Kidney epithelial cell (primary cell): ENCODE measurements at regions not wholly inside any gene's neighbourhood (a gene's known extent, or its start where the extent isn't known, plus 50 kb on each side); places are given as distances from the start of the nearest gene placed in this dataset.
"Not testable (repeated sequence)": the region's sequence is repeated elsewhere in the genome, so short reads cannot be mapped to it uniquely, and the experiment has no call there.

Source experiments
- DNase-seq: peaks from one replicate; pipeline ENCODE4 v3.0.0-alpha.2; 2010; ENCODE audit warnings: low read depth
- H3K27me3 ChIP-seq: 2 replicates; pipeline ENCODE4 v1.6.0; 2011; ENCODE audit warnings: low read length; ENCODE audit not compliant: control insufficient read depth, insufficient read depth
- H3K36me3 ChIP-seq: 2 replicates; pipeline ENCODE4 v1.5.1; 2011; ENCODE audit warnings: low read length; ENCODE audit not compliant: control insufficient read depth, insufficient read depth
- H3K4me3 ChIP-seq: 2 replicates; pipeline ENCODE4 v1.5.1; 2011; ENCODE audit warnings: low read depth, mild to moderate bottlenecking, control low read depth, low read length
- CTCF ChIP-seq: IDR thresholded peaks from 2 replicates; pipeline ENCODE4 v1.5.1; 2011; ENCODE audit warnings: mild to moderate bottlenecking, moderate library complexity, low read length, control low read depth, inconsistent platforms; ENCODE audit not compliant: insufficient read depth, poor library complexity, severe bottlenecking

DNA sequence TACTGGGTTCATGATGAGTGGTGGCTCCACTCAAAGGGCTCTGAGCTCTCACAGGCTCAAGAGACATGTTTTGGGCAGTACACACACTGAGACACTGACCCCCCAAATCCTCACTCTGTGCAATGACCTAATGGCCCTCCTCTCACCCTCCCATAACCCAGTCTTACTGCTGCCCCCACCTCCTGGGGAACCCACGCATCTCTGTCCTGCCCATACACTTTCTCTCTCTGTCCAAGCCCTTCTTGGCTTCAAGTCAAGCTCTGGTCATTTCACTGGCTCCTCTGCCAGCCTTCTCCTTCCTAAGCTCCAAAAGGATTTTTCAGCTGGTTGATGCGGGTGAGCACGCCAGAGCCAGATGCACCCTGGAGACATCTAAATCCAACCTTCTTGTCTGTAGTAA lies 187.9 kb upstream of the TSHZ3 start:
- H3K27me3 ChIP-seq = no peaks in the 10 kb centered on the region
- H3K4me3 ChIP-seq = no peak overlapping the region
- DNase-seq = no peak
- H3K36me3 ChIP-seq = no peaks in the 10 kb centered on the region
- no peak for TF ChIP-seq CTCF

DNA sequence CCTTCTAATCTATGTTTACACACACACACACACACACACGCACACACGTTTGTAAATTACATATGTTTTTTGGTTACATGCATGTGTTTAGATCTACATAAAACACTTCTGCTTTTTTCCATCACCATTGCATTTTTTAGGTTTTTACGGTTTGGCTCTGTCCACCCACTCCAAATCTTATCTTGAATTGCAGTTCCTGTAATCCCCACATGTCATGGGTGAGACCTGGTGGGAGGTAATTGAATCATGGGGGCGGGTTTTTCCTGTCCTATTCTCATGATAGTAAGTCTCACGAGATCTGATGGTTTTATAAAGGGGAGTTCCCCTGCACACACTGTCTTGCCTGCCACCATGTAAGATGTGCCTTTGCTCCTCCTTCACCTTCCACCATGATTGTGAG lies 188.7 kb upstream of the TSHZ3 start:
- not testable (repeated sequence) for DNase-seq, H3K36me3 ChIP-seq, H3K27me3 ChIP-seq, H3K4me3 ChIP-seq

DNA sequence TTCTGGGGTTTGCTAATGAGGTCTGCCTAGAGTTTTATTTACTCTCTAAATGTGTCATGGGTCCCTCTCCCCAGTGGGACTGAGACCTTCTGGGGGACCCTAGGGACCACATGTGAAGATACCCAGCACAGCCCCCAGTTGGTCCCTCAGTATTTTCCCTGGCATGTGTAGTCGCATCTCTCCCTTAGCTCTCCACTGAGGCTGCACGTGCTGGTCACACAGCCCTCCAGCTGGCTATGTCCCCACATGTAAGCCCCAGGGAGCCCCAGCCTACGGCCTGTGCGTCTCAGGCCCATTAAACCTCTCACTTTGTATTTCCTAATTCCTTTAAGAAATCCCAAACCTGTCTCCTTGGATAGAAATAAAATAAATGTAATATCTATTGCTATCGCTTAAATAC lies 189.6 kb upstream of the TSHZ3 start:
- no peaks in the 10 kb centered on the region for H3K27me3 ChIP-seq
- H3K36me3 ChIP-seq = no peaks in the 10 kb centered on the region
- no peak overlapping the region for H3K4me3 ChIP-seq
- DNase-seq = no peak
- no peak for TF ChIP-seq CTCF

DNA sequence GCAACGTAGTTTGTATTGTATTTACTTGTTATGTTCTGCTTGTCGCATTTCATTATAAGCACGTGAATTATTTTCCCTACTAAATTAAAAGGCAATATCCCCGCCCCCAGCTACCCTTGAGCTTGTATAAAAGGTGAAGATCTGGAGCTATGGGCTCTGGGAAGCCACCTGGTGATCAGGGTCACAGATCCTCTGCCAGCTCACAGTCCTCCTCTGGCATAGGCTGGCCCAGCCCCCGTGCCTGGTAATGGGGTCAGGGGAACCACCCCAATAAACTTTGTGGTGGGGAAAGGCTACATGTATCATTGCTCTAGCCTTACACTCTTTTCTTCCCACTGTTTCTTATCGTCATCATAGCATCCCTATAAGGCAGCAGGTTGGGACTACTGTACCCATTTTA lies 190.2 kb upstream of the TSHZ3 start:
- H3K27me3 ChIP-seq = no peaks in the 10 kb centered on the region
- DNase-seq = no peak
- H3K4me3 ChIP-seq = no peak overlapping the region
- no peak for TF ChIP-seq CTCF
- H3K36me3 ChIP-seq = no peaks in the 10 kb centered on the region

GRCh38 chr19:31541396-31541795 lies 192.2 kb upstream of the TSHZ3 start:
- no peaks in the 10 kb centered on the region for H3K36me3 ChIP-seq
- no peak for TF ChIP-seq CTCF
- no peak for DNase-seq
- H3K27me3 ChIP-seq = no peaks in the 10 kb centered on the region
- no peak overlapping the region for H3K4me3 ChIP-seq

DNA sequence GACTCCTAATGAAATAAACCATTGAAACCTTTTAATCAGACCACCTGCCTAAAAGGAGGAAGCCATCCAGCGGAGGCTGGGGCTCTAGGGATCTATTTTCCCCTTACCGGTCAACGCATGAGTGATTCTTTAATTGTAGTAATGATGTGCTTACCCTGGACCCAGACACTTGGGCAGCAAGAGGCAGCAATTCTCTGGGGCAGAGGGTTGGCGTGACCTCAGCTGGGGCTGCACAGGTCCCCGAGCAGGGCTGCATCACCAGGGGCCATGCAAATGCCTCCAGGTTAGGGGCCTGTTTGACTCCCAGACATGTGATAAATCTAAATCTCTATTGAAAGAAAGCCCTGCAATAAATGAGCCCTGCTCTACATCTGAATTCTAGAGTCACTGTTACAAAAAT lies 194.2 kb upstream of the TSHZ3 start:
- H3K4me3 ChIP-seq = no peak overlapping the region
- no peaks in the 10 kb centered on the region for H3K36me3 ChIP-seq
- no peaks in the 10 kb centered on the region for H3K27me3 ChIP-seq
- no peak for DNase-seq
- no peak for TF ChIP-seq CTCF

DNA sequence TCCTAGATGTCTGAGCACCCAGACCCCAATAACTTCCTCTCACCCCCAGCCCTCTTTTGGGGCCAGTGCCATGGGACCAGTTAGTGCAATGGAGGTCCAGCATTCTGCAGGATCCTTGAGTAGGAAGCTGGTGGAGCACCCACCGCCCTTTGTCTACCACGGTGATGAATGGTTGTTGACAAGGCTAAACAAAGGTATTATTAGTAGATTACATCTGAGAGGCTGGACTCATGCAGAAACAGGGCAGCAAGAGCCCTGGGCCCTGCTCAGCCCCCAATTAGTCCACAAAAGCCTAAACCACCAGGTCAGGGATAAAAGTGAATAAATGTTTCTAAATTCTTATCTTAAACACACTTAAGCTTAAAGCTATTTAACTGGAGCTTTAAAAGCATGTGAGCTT lies 196.5 kb upstream of the TSHZ3 start:
- no peak for TF ChIP-seq CTCF

More for the DNA sequence above, 196.5 kb upstream of the TSHZ3 start:
- Histone ChIP-seq H3K4me3 (no peak overlapping the region), H3K27me3 (no peaks in the 10 kb centered on the region), H3K36me3 (no peaks in the 10 kb centered on the region)
- DNase-seq = no peak
